NB4 (cell line): ENCODE measurements at regions not wholly inside any gene's neighbourhood (a gene's known extent, or its start where the extent isn't known, plus 50 kb on each side); places are given as distances from the start of the nearest gene placed in this dataset.

Experiments
- CTCF ChIP-seq: IDR thresholded peaks from one replicate; pipeline ENCODE4 v1.5.1; 2012; ENCODE audit warnings: low read depth, low read length
- MAX ChIP-seq: IDR thresholded peaks from 2 replicates; pipeline ENCODE4 v1.6.1; 2011; ENCODE audit warnings: low read depth, low read length
- POLR2A ChIP-seq: IDR thresholded peaks from 2 replicates; pipeline ENCODE4 v1.6.1; 2011; ENCODE audit warnings: mild to moderate bottlenecking; ENCODE audit not compliant: insufficient read length; ENCODE audit errors: extremely low read depth

- no peak for TF ChIP-seq CTCF
- TF ChIP-seq MAX, result no peak
- no peak for TF ChIP-seq POLR2A
Observed at GRCh38 chr12:63070709-63071108, 80.3 kb downstream of the AVPR1A start.
